ENCODE measurements at regions not wholly inside any gene's neighbourhood (a gene's known extent, or its start where the extent isn't known, plus 50 kb on each side); places are given as distances from the start of the nearest gene placed in this dataset.
"Not testable (repeated sequence)": the region's sequence is repeated elsewhere in the genome, so short reads cannot be mapped to it uniquely, and the experiment has no call there.

- Histone ChIP-seq H3K4me1 (ENCODE audit: control insufficient read depth, insufficient read depth, low read length) (no peaks in the 10 kb centered on the region), H3K4me3 (ENCODE audit: low read length) (no peak overlapping the region), H3K36me3 (ENCODE audit: control insufficient read depth, insufficient read depth, low read length) (no peaks in the 10 kb centered on the region), H3K27ac (ENCODE audit: low read length) (no peak overlapping the region), H3K27me3 (ENCODE audit: control insufficient read depth, insufficient read depth, low read length) (no peaks in the 10 kb centered on the region), H3K9me3 (replicated peaks; ENCODE audit: control insufficient read depth, low read depth, low read length) (peaks cover 2% of the 10 kb centered on the region)
- no peak for DNase-seq
- no CpG with 5 or more reads among the region's 1 CpG for WGBS (ENCODE audit: insufficient coverage)
These were observed 257.8 kb downstream of the TEX13C start for GRCh38 chrX:125577479-125577878.

DNA sequence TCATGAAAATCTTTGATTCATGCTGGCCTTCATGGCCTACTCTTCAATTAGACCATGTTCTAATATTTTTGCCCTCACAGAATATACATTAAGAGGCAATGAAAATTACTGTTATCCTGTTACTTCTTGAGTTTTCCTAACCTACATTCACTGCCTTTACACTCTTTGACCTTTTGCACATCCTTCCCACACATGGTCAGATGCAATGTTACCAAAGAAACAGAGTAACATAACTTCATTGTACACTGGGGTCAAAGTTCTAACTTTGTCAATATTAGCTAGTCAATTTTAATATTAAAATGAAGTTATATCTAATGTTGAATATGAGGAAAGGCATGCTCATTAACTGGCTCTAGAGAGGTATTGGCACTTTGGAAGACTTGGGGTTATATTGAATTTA, 284.8 kb downstream of the TEX13C start:
- Histone ChIP-seq H3K27me3 (ENCODE audit: control insufficient read depth, insufficient read depth, low read length) (no peaks in the 10 kb centered on the region), H3K36me3 (ENCODE audit: control insufficient read depth, insufficient read depth, low read length) (no peaks in the 10 kb centered on the region), H3K4me1 (ENCODE audit: control insufficient read depth, insufficient read depth, low read length) (no peaks in the 10 kb centered on the region), H3K4me3 (ENCODE audit: low read length) (no peak overlapping the region), H3K9me3 (replicated peaks; ENCODE audit: control insufficient read depth, low read depth, low read length) (no peaks in the 10 kb centered on the region), H3K27ac (ENCODE audit: low read length) (no peak overlapping the region)
- DNase-seq = no peak

DNA sequence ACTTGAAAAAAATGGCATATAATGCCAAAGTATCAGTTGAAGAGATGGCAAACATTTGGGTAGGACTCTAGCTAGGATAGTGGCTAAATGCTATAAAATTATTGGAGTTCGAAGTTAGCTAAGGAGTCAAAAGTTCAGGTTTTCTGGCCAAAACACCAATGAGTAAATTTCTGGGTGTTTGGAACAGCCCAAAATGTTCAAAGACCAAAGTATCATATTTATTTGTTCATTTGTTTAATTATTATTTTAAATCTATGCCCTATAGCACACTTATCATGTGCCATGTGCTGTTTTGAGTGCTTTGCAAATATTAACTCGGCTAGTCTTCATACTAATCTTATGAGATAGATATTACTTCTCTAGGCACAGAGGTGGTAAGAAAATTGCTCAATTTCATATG, 285.5 kb downstream of the TEX13C start:
- H3K27ac ChIP-seq (ENCODE audit: low read length) = no peak overlapping the region
- DNase-seq = no peak
- no peaks in the 10 kb centered on the region for H3K27me3 ChIP-seq (ENCODE audit: control insufficient read depth, insufficient read depth, low read length)
- no CpG with 5 or more reads among the region's 2 CpGs for WGBS (ENCODE audit: insufficient coverage)
- no peaks in the 10 kb centered on the region for H3K9me3 ChIP-seq (replicated peaks; ENCODE audit: control insufficient read depth, low read depth, low read length)
- H3K4me1 ChIP-seq (ENCODE audit: control insufficient read depth, insufficient read depth, low read length) = no peaks in the 10 kb centered on the region
- no peaks in the 10 kb centered on the region for H3K36me3 ChIP-seq (ENCODE audit: control insufficient read depth, insufficient read depth, low read length)
- no peak overlapping the region for H3K4me3 ChIP-seq (ENCODE audit: low read length)

DNA sequence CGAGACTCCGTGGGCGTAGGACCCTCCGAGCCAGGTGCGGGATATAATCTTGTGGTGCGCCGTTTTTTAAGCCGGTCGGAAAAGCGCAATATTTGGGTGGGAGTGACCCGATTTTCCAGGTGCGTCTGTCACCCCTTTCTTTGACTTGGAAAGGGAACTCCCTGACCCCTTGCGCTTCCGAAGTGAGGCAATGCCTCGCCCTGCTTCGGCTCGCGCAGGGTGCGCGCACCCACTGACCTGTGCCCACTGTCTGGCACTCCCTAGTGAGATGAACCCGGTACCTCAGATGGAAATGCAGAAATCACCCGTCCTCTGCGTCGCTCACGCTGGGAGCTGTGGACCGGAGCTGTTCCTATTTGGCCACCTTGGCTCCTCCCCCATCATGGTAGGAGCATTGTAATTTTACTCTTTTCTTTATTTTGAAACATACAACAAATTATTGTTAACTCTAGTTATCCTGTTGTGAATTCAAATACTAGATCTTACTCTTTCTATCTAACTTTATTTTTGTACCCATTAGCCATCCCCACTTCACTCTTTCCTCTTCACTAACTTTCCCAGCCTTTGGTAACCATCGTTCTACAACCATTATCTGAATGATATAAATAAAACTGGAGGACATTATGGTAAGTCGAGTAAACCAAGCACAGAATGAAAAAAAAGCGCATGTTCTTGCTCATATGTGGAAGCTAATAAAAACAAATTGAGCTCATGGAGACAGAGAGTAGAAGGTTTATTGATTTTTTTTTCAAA, 295.1 kb downstream of the TEX13C start:
- not testable (repeated sequence) for DNase-seq; H3K27me3 ChIP-seq (ENCODE audit: control insufficient read depth, insufficient read depth, low read length); H3K9me3 ChIP-seq (replicated peaks; ENCODE audit: control insufficient read depth, low read depth, low read length); H3K4me3 ChIP-seq (ENCODE audit: low read length); H3K4me1 ChIP-seq (ENCODE audit: control insufficient read depth, insufficient read depth, low read length); H3K36me3 ChIP-seq (ENCODE audit: control insufficient read depth, insufficient read depth, low read length); H3K27ac ChIP-seq (ENCODE audit: low read length)
- WGBS (ENCODE audit: insufficient coverage) = 64% methylated on average over 6 of the region's 29 CpGs

- H3K4me3 ChIP-seq (ENCODE audit: low read length) = no peak overlapping the region
- DNase-seq = no peak
- no peak overlapping the region for H3K27ac ChIP-seq (ENCODE audit: low read length)
- H3K4me1 ChIP-seq (ENCODE audit: control insufficient read depth, insufficient read depth, low read length) = no peaks in the 10 kb centered on the region
- no peaks in the 10 kb centered on the region for H3K27me3 ChIP-seq (ENCODE audit: control insufficient read depth, insufficient read depth, low read length)
- 84% methylated on average over 7 of the region's 7 CpGs for WGBS (ENCODE audit: insufficient coverage)
- no peaks in the 10 kb centered on the region for H3K36me3 ChIP-seq (ENCODE audit: control insufficient read depth, insufficient read depth, low read length)
- peaks cover 5% of the 10 kb centered on the region for H3K9me3 ChIP-seq (replicated peaks; ENCODE audit: control insufficient read depth, low read depth, low read length)
These were observed 301.3 kb downstream of the TEX13C start for GRCh38 chrX:125620715-125621587.

DNA sequence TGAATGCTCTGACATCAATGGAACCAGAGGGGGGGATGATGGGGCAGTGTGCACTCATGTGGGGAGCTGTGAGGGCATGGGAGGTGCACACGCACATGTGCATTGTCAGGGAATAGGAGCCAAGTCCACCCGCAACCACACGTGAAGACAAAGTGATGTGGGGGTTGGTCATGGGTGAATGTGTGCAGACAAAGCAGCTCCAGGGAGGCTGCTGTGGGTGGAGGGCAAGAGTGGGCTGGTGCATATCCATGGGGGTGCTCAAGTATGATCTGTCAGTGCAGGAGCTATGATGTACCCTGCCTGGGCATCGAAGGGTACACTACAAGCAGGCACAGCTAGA, 301.9 kb downstream of the TEX13C start:
- H3K27ac ChIP-seq (ENCODE audit: low read length) = no peak overlapping the region
- no peak for DNase-seq
- no peaks in the 10 kb centered on the region for H3K27me3 ChIP-seq (ENCODE audit: control insufficient read depth, insufficient read depth, low read length)
- WGBS (ENCODE audit: insufficient coverage) = 86% methylated on average over 3 of the region's 4 CpGs
- H3K9me3 ChIP-seq (replicated peaks; ENCODE audit: control insufficient read depth, low read depth, low read length) = peaks cover 5% of the 10 kb centered on the region
- H3K4me3 ChIP-seq (ENCODE audit: low read length) = no peak overlapping the region
- no peaks in the 10 kb centered on the region for H3K4me1 ChIP-seq (ENCODE audit: control insufficient read depth, insufficient read depth, low read length)
- no peaks in the 10 kb centered on the region for H3K36me3 ChIP-seq (ENCODE audit: control insufficient read depth, insufficient read depth, low read length)

- no CpG with 5 or more reads among the region's 2 CpGs for WGBS (ENCODE audit: insufficient coverage)
- Histone ChIP-seq H3K27me3 (ENCODE audit: control insufficient read depth, insufficient read depth, low read length) (no peaks in the 10 kb centered on the region), H3K27ac (ENCODE audit: low read length) (no peak overlapping the region), H3K36me3 (ENCODE audit: control insufficient read depth, insufficient read depth, low read length) (no peaks in the 10 kb centered on the region), H3K9me3 (replicated peaks; ENCODE audit: control insufficient read depth, low read depth, low read length) (peaks cover 5% of the 10 kb centered on the region), H3K4me1 (ENCODE audit: control insufficient read depth, insufficient read depth, low read length) (no peaks in the 10 kb centered on the region), H3K4me3 (ENCODE audit: low read length) (no peak overlapping the region)
- DNase-seq = peak; percentile 66
These were observed 303.2 kb downstream of the TEX13C start for GRCh38 chrX:125622899-125623298.

- H3K27ac ChIP-seq (ENCODE audit: low read length) = no peak overlapping the region
- H3K4me1 ChIP-seq (ENCODE audit: control insufficient read depth, insufficient read depth, low read length) = no peaks in the 10 kb centered on the region
- no peak for DNase-seq
- H3K9me3 ChIP-seq (replicated peaks; ENCODE audit: control insufficient read depth, low read depth, low read length) = no peaks in the 10 kb centered on the region
- no peaks in the 10 kb centered on the region for H3K27me3 ChIP-seq (ENCODE audit: control insufficient read depth, insufficient read depth, low read length)
- no peaks in the 10 kb centered on the region for H3K36me3 ChIP-seq (ENCODE audit: control insufficient read depth, insufficient read depth, low read length)
- no peak overlapping the region for H3K4me3 ChIP-seq (ENCODE audit: low read length)
- 49% methylated on average over 6 of the region's 6 CpGs for WGBS (ENCODE audit: insufficient coverage)
These were observed 308.0 kb downstream of the TEX13C start for GRCh38 chrX:125627676-125628075.

DNA sequence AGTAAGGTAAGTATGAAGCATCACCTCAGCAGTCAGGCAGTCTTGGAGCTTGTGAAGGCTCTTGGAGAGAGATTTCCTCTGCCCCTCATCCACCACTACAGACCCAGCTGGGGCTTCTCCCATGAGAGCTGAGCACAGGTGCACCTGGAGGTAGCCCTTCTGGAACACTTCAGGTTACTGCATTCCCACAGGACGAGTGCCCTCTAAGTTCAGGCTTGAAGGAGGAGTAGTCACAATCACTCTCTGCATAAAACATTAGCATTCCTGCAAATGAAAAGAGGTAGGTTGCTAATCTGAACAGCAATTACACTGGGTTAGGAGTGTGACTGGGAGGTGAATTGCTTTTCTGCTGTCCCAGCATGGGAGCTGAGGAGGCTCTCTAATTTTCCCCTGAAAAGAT, 308.8 kb downstream of the TEX13C start:
- H3K9me3 ChIP-seq (replicated peaks; ENCODE audit: control insufficient read depth, low read depth, low read length) = no peaks in the 10 kb centered on the region
- no CpG with 5 or more reads among the region's 1 CpG for WGBS (ENCODE audit: insufficient coverage)
- no peaks in the 10 kb centered on the region for H3K4me1 ChIP-seq (ENCODE audit: control insufficient read depth, insufficient read depth, low read length)
- DNase-seq = no peak
- H3K4me3 ChIP-seq (ENCODE audit: low read length) = no peak overlapping the region
- no peaks in the 10 kb centered on the region for H3K36me3 ChIP-seq (ENCODE audit: control insufficient read depth, insufficient read depth, low read length)
- no peak overlapping the region for H3K27ac ChIP-seq (ENCODE audit: low read length)
- H3K27me3 ChIP-seq (ENCODE audit: control insufficient read depth, insufficient read depth, low read length) = no peaks in the 10 kb centered on the region

DNA sequence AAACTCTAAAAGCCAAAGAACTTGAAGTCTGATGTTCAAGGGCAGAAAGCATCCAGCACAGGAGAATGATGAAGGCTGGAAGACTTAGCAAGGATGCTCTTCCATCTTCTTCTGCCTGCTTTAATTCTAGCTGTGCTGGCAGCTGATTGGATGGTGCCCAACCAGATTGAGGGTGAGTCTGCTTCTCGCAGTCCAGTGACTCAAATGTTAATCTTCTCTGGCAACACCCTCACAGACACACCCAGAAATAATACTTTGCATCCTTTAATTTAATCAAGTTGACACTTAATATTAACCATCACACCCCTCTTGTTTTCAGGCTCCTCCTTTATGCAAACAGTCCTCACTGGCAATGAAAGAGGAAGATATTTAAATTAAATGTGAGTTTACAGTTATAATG, 321.7 kb downstream of the TEX13C start:
- Histone ChIP-seq H3K36me3 (ENCODE audit: control insufficient read depth, insufficient read depth, low read length) (no peaks in the 10 kb centered on the region), H3K4me3 (ENCODE audit: low read length) (no peak overlapping the region), H3K4me1 (ENCODE audit: control insufficient read depth, insufficient read depth, low read length) (no peaks in the 10 kb centered on the region), H3K27ac (ENCODE audit: low read length) (no peak overlapping the region), H3K27me3 (ENCODE audit: control insufficient read depth, insufficient read depth, low read length) (no peaks in the 10 kb centered on the region), H3K9me3 (replicated peaks; ENCODE audit: control insufficient read depth, low read depth, low read length) (peaks cover 3% of the 10 kb centered on the region)
- DNase-seq = no peak
- no CpG with 5 or more reads among the region's 1 CpG for WGBS (ENCODE audit: insufficient coverage)

All from muscle of leg (tissue), 3 donors.